Lower leg skin (tissue), 3 donors: ENCODE measurements at regions not wholly inside any gene's neighbourhood (a gene's known extent, or its start where the extent isn't known, plus 50 kb on each side); places are given as distances from the start of the nearest gene placed in this dataset.

Source experiments
- CTCF ChIP-seq, 3 donors: fragments of 450-650 bp; IDR thresholded peaks; one replicate each; pipeline ENCODE4 v1.5.1; 2016; ENCODE audit warnings: antibody characterized with exemption in 3 of 3, mild to moderate bottlenecking in 3 of 3, moderate library complexity in 2 of 3
- POLR2A ChIP-seq, 2 donors: fragments of 450-650 bp; IDR thresholded peaks; one replicate each; pipeline ENCODE4 v1.6.1; 2016 to 2017; ENCODE audit warnings: antibody characterized with exemption in 2 of 2, mild to moderate bottlenecking in 1 of 2, moderate library complexity in 1 of 2

GRCh38 chr4:1462768-1463075, 56.5 kb upstream of the NKX1-1 start:
- TF ChIP-seq POLR2A (IDR thresholded peaks at IDR 0.05), result no peak
- TF ChIP-seq CTCF (IDR thresholded peaks at IDR 0.05), result no peak
